B cell (primary cell): ENCODE measurements at regions not wholly inside any gene's neighbourhood (a gene's known extent, or its start where the extent isn't known, plus 50 kb on each side); places are given as distances from the start of the nearest gene placed in this dataset.

Experiments
- ATAC-seq: fragments of 200-7000 bp; cut with Tn5 transposase; one replicate; pipeline ENCODE4 v1.10.0; 2021; ENCODE audit warnings: low read depth, mild to moderate bottlenecking, moderate number of reproducible peaks, moderate library complexity
- CTCF ChIA-PET: fragments of 350-600 bp; sonication (Branson Sonifier 250); formaldehyde crosslinking; loops from one replicate; lab custom pipeline; 2021; ENCODE audit warnings: antibody characterized with exemption, inconsistent platforms; lab: Charles Lee
- POLR2A ChIA-PET: fragments of 350-600 bp; sonication (Branson Sonifier 250); formaldehyde crosslinking; loops from one replicate; lab custom pipeline; 2021; ENCODE audit warnings: antibody characterized with exemption; lab: Charles Lee
- DNase-seq: peaks from one replicate; pipeline ENCODE4 v3.0.0; 2013
- H2AFZ ChIP-seq: 2 replicates; pipeline ENCODE4 v1.6.1; 2012; ENCODE audit warnings: mild to moderate bottlenecking, low read depth, low read length; ENCODE audit not compliant: insufficient read depth, poor library complexity, severe bottlenecking
- H3K27ac ChIP-seq, 2 donors: 1 replicate in 1 of 2; 2 replicates in 1 of 2; pipeline ENCODE4 v1.5.1; 2012 to 2013; ENCODE audit warnings: low read length in 2 of 2, mild to moderate bottlenecking in 2 of 2, moderate library complexity in 1 of 2
- H3K27me3 ChIP-seq, 4 experiments: fragments of 200-600 bp in 1 of 4; sonication (generic) in 1 of 4; replicated peaks in 1 of 4; 1 replicate in 2 of 4; 2 replicates in 2 of 4; pipeline versions ENCODE4 v1.6.1 to v1.7.0; 2013 to 2016; ENCODE audit warnings: low read length in 3 of 4, mild to moderate bottlenecking in 2 of 4, mixed read lengths in 1 of 4, moderate library complexity in 1 of 4; ENCODE audit not compliant: insufficient read depth in 4 of 4, control insufficient read depth in 3 of 4; ENCODE audit errors: control extremely low read depth in 1 of 4
- H3K36me3 ChIP-seq, 2 experiments: replicated peaks in 1 of 2; 1 replicate in 1 of 2; 2 replicates in 1 of 2; pipeline versions ENCODE4 v1.6.1 to v1.7.1; 2013; ENCODE audit warnings: low read length in 1 of 2; ENCODE audit not compliant: insufficient read depth in 2 of 2, control insufficient read depth in 1 of 2; ENCODE audit errors: control extremely low read depth in 1 of 2, extremely low read depth in 1 of 2
- H3K4me1 ChIP-seq, 2 donors: fragments of 200-600 bp in 1 of 2; sonication (generic) in 1 of 2; 1 replicate in 1 of 2; 2 replicates in 1 of 2; pipeline versions ENCODE4 v1.5.1 to v1.6.1; 2013 to 2017; ENCODE audit warnings: low read length in 2 of 2; ENCODE audit not compliant: control insufficient read depth in 2 of 2, insufficient read depth in 2 of 2
- H3K4me2 ChIP-seq: replicated peaks from 2 replicates; pipeline ENCODE3; 2012; ENCODE audit warnings: mild to moderate bottlenecking, low read depth, low read length; ENCODE audit not compliant: poor library complexity, severe bottlenecking
- H3K4me3 ChIP-seq, 5 experiments: fragments of 200-600 bp in 1 of 5; sonication (generic) in 1 of 5; 1 replicate in 3 of 5; 2 replicates in 2 of 5; pipeline versions ENCODE4 v1.5.1 to v1.7.0; 2011 to 2016; ENCODE audit warnings: low read length in 4 of 5, mild to moderate bottlenecking in 4 of 5, low read depth in 2 of 5, control low read depth in 1 of 5, moderate library complexity in 1 of 5; ENCODE audit not compliant: insufficient read depth in 1 of 5; ENCODE audit errors: control extremely low read depth in 1 of 5, extremely low read depth in 1 of 5
- H3K79me2 ChIP-seq: fragments of 200-600 bp; sonication (generic); one replicate; pipeline ENCODE4 v1.6.0; 2016; ENCODE audit warnings: low read length; ENCODE audit not compliant: control insufficient read depth, insufficient read depth
- H3K9ac ChIP-seq: fragments of 200-600 bp; sonication (generic); 2 replicates; pipeline ENCODE4 v1.6.1; 2017; ENCODE audit warnings: mild to moderate bottlenecking, low read length, moderate library complexity
- H3K9me3 ChIP-seq, 3 donors: one replicate each; pipeline versions ENCODE4 v1.6.1 to v1.7.1; 2013; ENCODE audit warnings: low read length in 2 of 3; ENCODE audit not compliant: control insufficient read depth in 2 of 3, insufficient read depth in 1 of 3; ENCODE audit errors: control extremely low read depth in 1 of 3
- H4K20me1 ChIP-seq: 2 replicates; pipeline ENCODE4 v1.6.0; 2012; ENCODE audit warnings: mild to moderate bottlenecking, low read length; ENCODE audit not compliant: insufficient read depth, control insufficient read depth, poor library complexity, severe bottlenecking
- H3K27ac Mint-ChIP-seq: one replicate; pipeline ENCODE4 v1.8.0; 2021; ENCODE audit warnings: mixed read lengths
- H3K27me3 Mint-ChIP-seq: one replicate; pipeline ENCODE4 v1.8.0; 2021; ENCODE audit warnings: mixed read lengths
- H3K4me1 Mint-ChIP-seq: one replicate; pipeline ENCODE4 v1.8.0; 2021; ENCODE audit warnings: mixed read lengths
- H3K4me3 Mint-ChIP-seq: one replicate; pipeline ENCODE4 v1.8.0; 2021; ENCODE audit warnings: mixed read lengths
- H3K9me3 Mint-ChIP-seq: one replicate; pipeline ENCODE4 v1.8.0; 2022; ENCODE audit warnings: mixed read lengths; ENCODE audit not compliant: insufficient read depth
- EZH2 ChIP-seq: IDR thresholded peaks from 2 replicates; pipeline ENCODE4 v1.6.1; 2012; ENCODE audit warnings: borderline replicate concordance, low read depth, mild to moderate bottlenecking, moderate library complexity, low read length; ENCODE audit not compliant: insufficient read depth, poor library complexity, severe bottlenecking
- WGBS: methylation state at CpG from one replicate; pipeline ENCODE4 v1.1.5; 2013; ENCODE audit warnings: missing lambda C conversion rate; ENCODE audit not compliant: insufficient coverage; 5-methylcytosine and 5-hydroxymethylcytosine counted together
- intact Hi-C: fragments of 100-400 bp; cut with micrococcal nuclease; formaldehyde crosslinking; loops from one replicate; pipeline ENCODE4 v1.10.0; 2022
- TF ChIP-seq, protein P1 (sequence below): fragments of 200-600 bp; IDR thresholded peaks from one replicate; pipeline ENCODE4 v1.8.0; 2022; ENCODE audit warnings: antibody characterized with exemption, mild to moderate bottlenecking

DNA sequence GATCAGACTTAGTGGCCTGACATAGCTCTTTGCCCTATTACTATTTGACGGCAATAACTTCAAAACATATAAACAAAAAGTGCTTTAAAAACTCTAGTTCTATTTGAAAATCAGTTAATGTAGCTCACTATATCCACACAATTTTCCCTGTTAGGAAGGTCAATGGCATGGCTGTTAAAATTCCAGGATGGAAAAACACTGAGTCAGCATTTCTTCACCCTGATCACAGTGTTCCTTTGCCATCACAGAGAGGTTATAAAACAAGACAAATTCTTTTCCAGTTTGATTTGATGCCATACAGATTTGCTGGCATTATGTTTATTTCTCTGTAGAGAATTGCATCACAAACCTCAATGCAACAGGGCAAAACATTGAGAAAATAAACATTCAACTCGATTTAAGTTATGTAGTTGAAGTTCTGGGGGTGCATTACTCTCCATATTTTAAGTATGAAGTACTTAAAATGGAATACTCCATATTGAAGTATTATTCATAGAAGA, 253.7 kb upstream of the HSF2 start:
- no peak overlapping the region for H3K4me3 Mint-ChIP-seq
- no peak overlapping the region for H3K27ac ChIP-seq
- no peak overlapping the region for H3K27ac Mint-ChIP-seq
- H2AFZ ChIP-seq = no peak overlapping the region
- TF ChIP-seq, protein P1, sequence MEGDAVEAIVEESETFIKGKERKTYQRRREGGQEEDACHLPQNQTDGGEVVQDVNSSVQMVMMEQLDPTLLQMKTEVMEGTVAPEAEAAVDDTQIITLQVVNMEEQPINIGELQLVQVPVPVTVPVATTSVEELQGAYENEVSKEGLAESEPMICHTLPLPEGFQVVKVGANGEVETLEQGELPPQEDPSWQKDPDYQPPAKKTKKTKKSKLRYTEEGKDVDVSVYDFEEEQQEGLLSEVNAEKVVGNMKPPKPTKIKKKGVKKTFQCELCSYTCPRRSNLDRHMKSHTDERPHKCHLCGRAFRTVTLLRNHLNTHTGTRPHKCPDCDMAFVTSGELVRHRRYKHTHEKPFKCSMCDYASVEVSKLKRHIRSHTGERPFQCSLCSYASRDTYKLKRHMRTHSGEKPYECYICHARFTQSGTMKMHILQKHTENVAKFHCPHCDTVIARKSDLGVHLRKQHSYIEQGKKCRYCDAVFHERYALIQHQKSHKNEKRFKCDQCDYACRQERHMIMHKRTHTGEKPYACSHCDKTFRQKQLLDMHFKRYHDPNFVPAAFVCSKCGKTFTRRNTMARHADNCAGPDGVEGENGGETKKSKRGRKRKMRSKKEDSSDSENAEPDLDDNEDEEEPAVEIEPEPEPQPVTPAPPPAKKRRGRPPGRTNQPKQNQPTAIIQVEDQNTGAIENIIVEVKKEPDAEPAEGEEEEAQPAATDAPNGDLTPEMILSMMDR = no peak
- TF ChIP-seq EZH2 = no peak
- WGBS = no CpG with 5 or more reads among the region's 2 CpGs
- no peak overlapping the region for H3K4me3 ChIP-seq
- no peaks in the 10 kb centered on the region for H3K27me3 ChIP-seq
- H4K20me1 ChIP-seq = no peaks in the 10 kb centered on the region
- no peak overlapping the region for H3K9ac ChIP-seq
- no peaks in the 10 kb centered on the region for H3K79me2 ChIP-seq
- no peaks in the 10 kb centered on the region for H3K4me1 ChIP-seq
- CTCF ChIA-PET = no interaction called here
- no peaks in the 10 kb centered on the region for H3K9me3 Mint-ChIP-seq
- intact Hi-C loops = no loop called here
- H3K27me3 Mint-ChIP-seq = no peaks in the 10 kb centered on the region
- H3K9me3 ChIP-seq = no peaks in the 10 kb centered on the region
- POLR2A ChIA-PET = no interaction called here
- H3K4me2 ChIP-seq = no peak overlapping the region
- no peak for ATAC-seq
- no peaks in the 10 kb centered on the region for H3K36me3 ChIP-seq
- DNase-seq = no peak
- H3K4me1 Mint-ChIP-seq = no peaks in the 10 kb centered on the region

DNA sequence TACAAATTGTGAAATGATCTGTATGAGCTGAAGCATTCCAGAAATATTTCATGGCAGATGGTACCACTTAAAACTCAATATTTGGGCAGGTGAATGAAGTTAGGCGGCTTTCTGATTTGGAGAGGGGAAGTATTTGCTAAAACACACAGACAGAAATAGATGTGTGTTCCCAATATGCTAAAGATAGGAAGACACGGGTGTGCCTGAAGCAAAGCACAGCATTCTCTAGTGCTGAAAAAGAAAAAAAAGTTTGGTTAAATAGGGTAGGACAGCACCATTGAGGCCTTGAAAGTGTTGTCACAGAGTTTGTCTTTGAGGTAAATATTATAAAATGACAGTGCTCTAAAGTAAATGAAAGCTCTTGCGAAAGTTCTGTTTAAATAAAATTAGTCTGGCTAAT, 252.2 kb upstream of the HSF2 start:
- Histone ChIP-seq H4K20me1 (no peaks in the 10 kb centered on the region), H3K27me3 (no peaks in the 10 kb centered on the region), H3K9me3 (no peaks in the 10 kb centered on the region), H3K36me3 (no peaks in the 10 kb centered on the region), H3K4me3 (no peak overlapping the region), H3K4me1 (no peaks in the 10 kb centered on the region), H3K79me2 (no peaks in the 10 kb centered on the region), H3K4me2 (no peak overlapping the region), H3K27ac (no peak overlapping the region), H2AFZ (no peak overlapping the region), H3K9ac (no peak overlapping the region)
- WGBS = 90% methylated on average over 3 of the region's 3 CpGs
- DNase-seq = no peak
- H3K4me1 Mint-ChIP-seq = no peaks in the 10 kb centered on the region
- ChIA-PET POLR2A (no interaction called here), CTCF (no interaction called here)
- intact Hi-C loops = no loop called here
- TF ChIP-seq, protein P1 = no peak
- no peak for TF ChIP-seq EZH2
- H3K4me3 Mint-ChIP-seq = no peak overlapping the region
- no peak for ATAC-seq
- no peaks in the 10 kb centered on the region for H3K9me3 Mint-ChIP-seq
- H3K27ac Mint-ChIP-seq = no peak overlapping the region
- H3K27me3 Mint-ChIP-seq = no peaks in the 10 kb centered on the region
